ENCODE measurements at regions not wholly inside any gene's neighbourhood (a gene's known extent, or its start where the extent isn't known, plus 50 kb on each side); places are given as distances from the start of the nearest gene placed in this dataset. TPM values are rescaled to one million over a fixed set of nuclear protein-coding genes. Genes with fewer than 3 reads are reported as not detected.

GRCh38 chr1:48047116-48047515 lies 49.9 kb upstream of the TRABD2B start:
- intact Hi-C loops (cut with micrococcal nuclease) = no loop called here
- Histone ChIP-seq H3K4me1 (ENCODE audit: control insufficient read depth, insufficient read depth, low read length) (no peaks in the 10 kb centered on the region), H3K79me1 (ENCODE audit: low read depth in 1 of 2, low read length in 2 of 2) (no peaks in the 10 kb centered on the region), H4K20me1 (ENCODE audit: insufficient read depth, low read length) (no peaks in the 10 kb centered on the region), H3K4me2 (ENCODE audit: low read depth, low read length) (no peak overlapping the region), H3K36me3 (ENCODE audit: control insufficient read depth, insufficient read depth, low read length) (no peaks in the 10 kb centered on the region), H3K23ac (ENCODE audit: low read depth, low read length) (no peak overlapping the region), H3K27ac (ENCODE audit: insufficient read depth, low read length) (no peak overlapping the region), H3K18ac (ENCODE audit: low read depth, low read length) (no peak overlapping the region), H2AK9ac (replicated peaks; ENCODE audit: low read depth, low read length, poor library complexity) (no peak overlapping the region), H3K9me3 (ENCODE audit: control insufficient read depth, insufficient read depth, low read length) (no peaks in the 10 kb centered on the region), H3K9me1 (ENCODE audit: insufficient read depth, low read length) (no peaks in the 10 kb centered on the region), H2AK5ac (ENCODE audit: low read depth, low read length) (no peak overlapping the region), H2BK20ac (ENCODE audit: low read depth, low read length) (no peak overlapping the region), H4K91ac (ENCODE audit: insufficient read depth, low read depth, low read length) (no peak overlapping the region), H2AFZ (replicated peaks; ENCODE audit: low read length, poor library complexity) (no peak overlapping the region), H2BK15ac (ENCODE audit: low read depth, low read length) (no peak overlapping the region), H3K14ac (replicated peaks; ENCODE audit: low read depth, low read length) (no peak overlapping the region), H2BK120ac (ENCODE audit: low read depth, low read length) (no peak overlapping the region), H2BK5ac (ENCODE audit: low read depth, low read length, poor library complexity, severe bottlenecking) (no peak overlapping the region), H3K9ac (ENCODE audit: low read depth, low read length) (no peak overlapping the region), H3K56ac (ENCODE audit: extremely low read depth, insufficient read depth, low read length) (no peak overlapping the region), H3K4me3 (ENCODE audit: insufficient read depth, low read depth, low read length) (no peak overlapping the region), H4K5ac (ENCODE audit: low read depth, low read length) (no peak overlapping the region), H3K4ac (ENCODE audit: low read depth, low read length) (no peak overlapping the region), H4K8ac (ENCODE audit: low read depth in 2 of 2, low read length in 2 of 2) (no peak overlapping the region), H3K27me3 (ENCODE audit: control insufficient read depth, insufficient read depth, low read length) (no peaks in the 10 kb centered on the region; the same call in 1 of the 2 replicates)
- ChIA-PET CTCF (no interaction called here), POLR2A (ENCODE audit: unreplicated experiment) (no interaction called here)
- no peak for ATAC-seq (ENCODE audit: low read depth)
- dilution Hi-C loops (cut with HindIII; ENCODE audit: low sequenced_read_pairs, unreplicated experiment) = no loop called here
- no peak for TF ChIP-seq BHLHE40 (IDR thresholded peaks at IDR 0.05; ENCODE audit: low read depth, low read length)
- in situ Hi-C loops (cut with MboI; ENCODE audit: low sequenced_read_pairs) = no loop called here
- no peak for DNase-seq
- no TSS peak for BruUV-seq (replicated peaks)
- no CpG with 5 or more reads among the region's 4 CpGs for WGBS, 2 experiments (ENCODE audit: extremely low coverage in 2 of 2, insufficient read length in 1 of 2)

Small RNA genes in the stretch of these regions (microRNA-seq; reads per million reads assigned to microRNA genes)
- gene CYP46A4P (ENCODE audit: insufficient read depth, insufficient read length) = not detected

Small RNA genes in the stretch of these regions (small RNA-seq; reads per million reads assigned to genes)
- 0 reads per million in 5 experiments for gene CYP46A4P

All from IMR-90 (cell line).